ENCODE measurements at regions not wholly inside any gene's neighbourhood (a gene's known extent, or its start where the extent isn't known, plus 50 kb on each side); places are given as distances from the start of the nearest gene placed in this dataset.

GRCh38 chr16:11401161-11402050, 56.1 kb downstream of the RMI2 start:
- TF ChIP-seq CTCF (IDR thresholded peaks at IDR 0.05) (no peak), POLR2AphosphoS5 (IDR thresholded peaks at IDR 0.05) (no peak)
